HEK293 (cell line): ENCODE measurements at regions not wholly inside any gene's neighbourhood (a gene's known extent, or its start where the extent isn't known, plus 50 kb on each side); places are given as distances from the start of the nearest gene placed in this dataset.

Experiments
- CTCF ChIA-PET: fragments of 350-600 bp; formaldehyde crosslinking; extraction: SDS; loops from one replicate; lab custom pipeline; 2021; ENCODE audit warnings: antibody characterized with exemption; lab: Yijun Ruan, JAX
- POLR2A ChIA-PET: fragments of 300-600 bp; formaldehyde crosslinking; extraction: SDS; loops from one replicate; lab custom pipeline; 2020; ENCODE audit warnings: antibody characterized with exemption, inconsistent platforms; lab: Yijun Ruan, JAX
- H3K27ac ChIP-seq: fragments of 200-500 bp; sonication (Bioruptor generic); 2 replicates; pipeline ENCODE4 v1.5.1; 2014; ENCODE audit warnings: low read depth, low read length, control low read depth, inconsistent platforms; ENCODE audit errors: extremely low read depth
- H3K36me3 ChIP-seq, 2 experiments: fragments of 200-500 bp in 1 of 2; sonication (Bioruptor generic) in 1 of 2; 1 replicate in 1 of 2; 2 replicates in 1 of 2; pipeline ENCODE4 v1.5.1; 2014 to 2017; ENCODE audit warnings: inconsistent platforms in 2 of 2, low read length in 2 of 2; ENCODE audit not compliant: control insufficient read depth in 2 of 2, insufficient read depth in 1 of 2
- H3K4me1 ChIP-seq: fragments of 200-500 bp; sonication (Bioruptor generic); 2 replicates; pipeline ENCODE4 v1.5.1; 2014; ENCODE audit warnings: mild to moderate bottlenecking, low read length, inconsistent platforms; ENCODE audit not compliant: control insufficient read depth, insufficient read depth
- H3K4me3 ChIP-seq: 2 replicates; pipeline ENCODE4 v1.5.1; 2011; ENCODE audit warnings: low read depth, mild to moderate bottlenecking, control low read depth, low read length, moderate library complexity
- H3K9me3 ChIP-seq: fragments of 200-500 bp; sonication (Bioruptor generic); 2 replicates; pipeline ENCODE4 v1.5.1; 2014; ENCODE audit warnings: low read depth, low read length, inconsistent platforms; ENCODE audit not compliant: control insufficient read depth, insufficient read depth
- GLIS1 ChIP-seq: fragments of 450-650 bp; formaldehyde crosslinking; IDR thresholded peaks from 2 replicates; pipeline ENCODE4 v1.5.1; 2016; ENCODE audit warnings: missing biosample characterization, missing genetic modification characterization
- GLIS2 ChIP-seq: fragments of 450-650 bp; formaldehyde crosslinking; IDR thresholded peaks from 2 replicates; pipeline ENCODE4 v1.5.1; 2016; ENCODE audit warnings: missing biosample characterization, missing genetic modification characterization
- KLF1 ChIP-seq: fragments of 450-650 bp; formaldehyde crosslinking; IDR thresholded peaks from 2 replicates; pipeline ENCODE4 v1.5.1; 2016; ENCODE audit warnings: missing biosample characterization, missing genetic modification characterization
- KLF16 ChIP-seq: fragments of 450-650 bp; formaldehyde crosslinking; IDR thresholded peaks from 2 replicates; pipeline ENCODE4 v1.5.1; 2017; ENCODE audit warnings: missing biosample characterization, missing genetic modification characterization
- KLF7 ChIP-seq: fragments of 450-650 bp; formaldehyde crosslinking; IDR thresholded peaks from 2 replicates; pipeline ENCODE4 v1.5.1; 2016; ENCODE audit warnings: missing biosample characterization, missing genetic modification characterization, borderline replicate concordance
- MZF1 ChIP-seq: fragments of 450-650 bp; formaldehyde crosslinking; IDR thresholded peaks from 2 replicates; pipeline ENCODE4 v1.5.1; 2017; ENCODE audit warnings: missing biosample characterization, missing genetic modification characterization, borderline replicate concordance
- OVOL3 ChIP-seq: fragments of 450-650 bp; formaldehyde crosslinking; IDR thresholded peaks from 2 replicates; pipeline ENCODE4 v1.5.1; 2016; ENCODE audit warnings: missing biosample characterization, missing genetic modification characterization
- REPIN1 ChIP-seq: fragments of 450-650 bp; formaldehyde crosslinking; IDR thresholded peaks from 2 replicates; pipeline ENCODE4 v1.5.1; 2017; ENCODE audit warnings: missing biosample characterization, missing genetic modification characterization, low read depth
- ZFHX2 ChIP-seq: fragments of 450-650 bp; formaldehyde crosslinking; conservative IDR thresholded peaks from 2 replicates; pipeline ENCODE4 v1.5.1; 2016; ENCODE audit warnings: missing biosample characterization, missing genetic modification characterization
- ZNF140 ChIP-seq: fragments of 450-650 bp; formaldehyde crosslinking; IDR thresholded peaks from 2 replicates; pipeline ENCODE4 v1.5.1; 2016; ENCODE audit warnings: missing biosample characterization, missing genetic modification characterization
- ZNF175 ChIP-seq: fragments of 450-650 bp; formaldehyde crosslinking; IDR thresholded peaks from 2 replicates; pipeline ENCODE4 v1.5.1; 2016; ENCODE audit warnings: missing biosample characterization, missing genetic modification characterization
- ZNF473 ChIP-seq: fragments of 450-650 bp; formaldehyde crosslinking; IDR thresholded peaks from 2 replicates; pipeline ENCODE4 v1.5.1; 2017; ENCODE audit warnings: missing biosample characterization, missing genetic modification characterization
- ZNF48 ChIP-seq: fragments of 450-650 bp; formaldehyde crosslinking; IDR thresholded peaks from 2 replicates; pipeline ENCODE4 v1.5.1; 2016; ENCODE audit warnings: missing biosample characterization, missing genetic modification characterization
- ZNF510 ChIP-seq: fragments of 450-650 bp; formaldehyde crosslinking; IDR thresholded peaks from 2 replicates; pipeline ENCODE4 v1.5.1; 2018; ENCODE audit warnings: mild to moderate bottlenecking, missing genetic modification characterization, missing biosample characterization; ENCODE audit not compliant: insufficient replicate concordance
- ZNF549 ChIP-seq: fragments of 450-650 bp; IDR thresholded peaks from 2 replicates; pipeline ENCODE4 v1.5.1; 2018; ENCODE audit warnings: missing biosample characterization, missing genetic modification characterization, mild to moderate bottlenecking, inconsistent platforms, moderate library complexity
- ZNF561 ChIP-seq: fragments of 450-650 bp; IDR thresholded peaks from 2 replicates; pipeline ENCODE4 v1.5.1; 2018; ENCODE audit warnings: missing biosample characterization, missing genetic modification characterization, borderline replicate concordance
- ZNF585B ChIP-seq: fragments of 450-650 bp; formaldehyde crosslinking; IDR thresholded peaks from 2 replicates; pipeline ENCODE4 v1.5.1; 2016; ENCODE audit warnings: missing biosample characterization, missing genetic modification characterization
- ZNF596 ChIP-seq: fragments of 450-650 bp; IDR thresholded peaks from 2 replicates; pipeline ENCODE4 v1.5.0; 2018; ENCODE audit warnings: missing biosample characterization, mild to moderate bottlenecking, missing genetic modification characterization, moderate library complexity
- ZNF654 ChIP-seq: fragments of 450-650 bp; formaldehyde crosslinking; IDR thresholded peaks from 2 replicates; pipeline ENCODE4 v1.5.1; 2016; ENCODE audit warnings: low read depth, missing biosample characterization, missing genetic modification characterization
- ZNF677 ChIP-seq: fragments of 450-650 bp; IDR thresholded peaks from 2 replicates; pipeline ENCODE4 v1.5.0; 2018; ENCODE audit warnings: missing biosample characterization, mild to moderate bottlenecking, missing genetic modification characterization, moderate library complexity
- ZSCAN23 ChIP-seq: fragments of 450-650 bp; formaldehyde crosslinking; IDR thresholded peaks from 2 replicates; pipeline ENCODE4 v1.5.1; 2016; ENCODE audit warnings: missing biosample characterization, missing genetic modification characterization
- TF ChIP-seq, protein P1 (sequence below): fragments of 450-650 bp; formaldehyde crosslinking; IDR thresholded peaks from 2 replicates; pipeline ENCODE4 v1.5.1; 2016; ENCODE audit warnings: missing biosample characterization, missing genetic modification characterization
- TF ChIP-seq, protein P2 (sequence below): fragments of 450-650 bp; formaldehyde crosslinking; IDR thresholded peaks from 2 replicates; pipeline ENCODE4 v1.5.1; 2016; ENCODE audit warnings: missing biosample characterization, missing genetic modification characterization
- TF ChIP-seq, protein P3 (sequence below): fragments of 450-650 bp; formaldehyde crosslinking; IDR thresholded peaks from 2 replicates; pipeline ENCODE4 v1.5.1; 2016; ENCODE audit warnings: missing biosample characterization, missing genetic modification characterization
- TF ChIP-seq, protein P4 (sequence below): fragments of 450-650 bp; formaldehyde crosslinking; IDR thresholded peaks from 2 replicates; pipeline ENCODE4 v1.5.1; 2017; ENCODE audit warnings: missing biosample characterization, missing genetic modification characterization

DNA sequence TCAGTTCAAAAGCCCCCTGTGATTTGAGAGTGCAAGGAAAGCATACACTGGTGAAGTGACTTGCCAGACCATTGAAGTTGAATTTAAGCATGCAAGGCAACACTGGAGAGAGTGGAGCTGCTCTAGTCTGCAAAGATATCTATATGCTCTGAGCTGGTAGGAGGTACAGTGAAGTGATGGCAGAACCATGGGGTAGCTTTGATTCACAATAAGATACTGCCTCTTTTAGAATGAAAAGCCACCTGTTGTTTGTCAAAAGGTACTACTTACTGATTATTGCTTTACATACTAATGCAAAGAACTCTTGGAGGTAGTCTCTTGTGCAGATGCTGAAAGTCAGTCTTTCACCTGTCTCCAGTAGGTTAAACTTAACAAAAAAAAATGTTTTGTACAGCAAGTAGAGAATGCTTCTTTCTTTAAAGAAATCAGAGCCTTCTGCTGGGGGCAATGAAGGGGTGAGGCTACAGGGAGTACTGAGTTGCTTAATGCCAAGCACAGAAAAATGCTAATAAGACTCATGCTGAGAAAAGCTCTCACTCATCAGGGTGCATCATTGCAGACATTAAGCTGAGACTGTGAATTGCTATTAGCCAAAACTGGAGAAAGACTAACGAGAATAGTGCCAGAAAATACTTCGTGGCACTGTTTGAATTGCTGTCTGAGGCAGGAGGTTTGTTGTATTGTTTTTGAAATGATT is 1150.5 kb upstream of the TMPRSS15 start:
- no peaks in the 10 kb centered on the region; the same call in 1 of the 2 replicates for H3K9me3 ChIP-seq
- ChIA-PET POLR2A (no interaction called here), CTCF (interaction anchor here (0.7 kb wide), 1 partner anchor 593 kb away, joined by 3 read pairs; no protein-coding TSS in a partner anchor)
- no peak overlapping the region for H3K27ac ChIP-seq
- H3K4me3 ChIP-seq = no peak overlapping the region
- no peaks in the 10 kb centered on the region for H3K4me1 ChIP-seq
- H3K36me3 ChIP-seq = no peaks in the 10 kb centered on the region
- TF ChIP-seq, protein P1, sequence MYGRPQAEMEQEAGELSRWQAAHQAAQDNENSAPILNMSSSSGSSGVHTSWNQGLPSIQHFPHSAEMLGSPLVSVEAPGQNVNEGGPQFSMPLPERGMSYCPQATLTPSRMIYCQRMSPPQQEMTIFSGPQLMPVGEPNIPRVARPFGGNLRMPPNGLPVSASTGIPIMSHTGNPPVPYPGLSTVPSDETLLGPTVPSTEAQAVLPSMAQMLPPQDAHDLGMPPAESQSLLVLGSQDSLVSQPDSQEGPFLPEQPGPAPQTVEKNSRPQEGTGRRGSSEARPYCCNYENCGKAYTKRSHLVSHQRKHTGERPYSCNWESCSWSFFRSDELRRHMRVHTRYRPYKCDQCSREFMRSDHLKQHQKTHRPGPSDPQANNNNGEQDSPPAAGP (tag by site-specific recombination) = no peak
- TF ChIP-seq ZNF654 (tag by site-specific recombination) = no peak
- TF ChIP-seq ZNF585B = no peak
- TF ChIP-seq KLF7 (tag by site-specific recombination) = no peak
- TF ChIP-seq MZF1 = no peak
- TF ChIP-seq ZNF175 (tag by site-specific recombination) = no peak
- no peak for TF ChIP-seq GLIS2 (tag by site-specific recombination)
- no peak for TF ChIP-seq REPIN1 (tag by site-specific recombination)

DNA sequence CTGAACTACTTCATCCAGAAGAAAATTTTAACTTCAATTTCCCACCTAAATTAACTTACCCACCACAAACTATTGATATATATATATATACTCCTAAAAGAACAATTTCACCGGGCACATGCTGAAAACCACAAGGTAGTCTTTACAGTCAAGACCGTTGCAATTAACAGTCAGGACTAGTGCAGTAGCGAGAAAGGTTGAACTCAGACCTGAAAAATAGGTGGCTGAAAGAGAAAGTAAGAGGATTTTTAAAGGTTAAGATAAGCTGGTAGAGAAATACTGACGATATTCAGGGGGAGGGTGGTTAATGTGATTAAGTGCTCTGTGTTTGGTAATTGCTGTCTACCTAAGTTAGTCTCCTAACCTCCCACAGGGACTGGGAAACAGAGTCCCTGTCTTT is 1153.5 kb upstream of the TMPRSS15 start:
- TF ChIP-seq, protein P2, sequence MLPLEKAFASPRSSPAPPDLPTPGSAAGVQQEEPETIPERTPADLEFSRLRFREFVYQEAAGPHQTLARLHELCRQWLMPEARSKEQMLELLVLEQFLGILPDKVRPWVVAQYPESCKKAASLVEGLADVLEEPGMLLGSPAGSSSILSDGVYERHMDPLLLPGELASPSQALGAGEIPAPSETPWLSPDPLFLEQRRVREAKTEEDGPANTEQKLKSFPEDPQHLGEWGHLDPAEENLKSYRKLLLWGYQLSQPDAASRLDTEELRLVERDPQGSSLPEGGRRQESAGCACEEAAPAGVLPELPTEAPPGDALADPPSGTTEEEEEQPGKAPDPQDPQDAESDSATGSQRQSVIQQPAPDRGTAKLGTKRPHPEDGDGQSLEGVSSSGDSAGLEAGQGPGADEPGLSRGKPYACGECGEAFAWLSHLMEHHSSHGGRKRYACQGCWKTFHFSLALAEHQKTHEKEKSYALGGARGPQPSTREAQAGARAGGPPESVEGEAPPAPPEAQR (tag by site-specific recombination) = no peak
- TF ChIP-seq ZNF677 (tag by site-specific recombination) (no peak), ZNF596 (tag by site-specific recombination) (no peak), KLF1 (tag by site-specific recombination) (no peak), ZNF140 (tag by site-specific recombination) (no peak), ZNF473 (no peak), GLIS1 (tag by site-specific recombination) (no peak), OVOL3 (no peak)
- no peak overlapping the region for H3K4me3 ChIP-seq
- POLR2A ChIA-PET = no interaction called here
- no peaks in the 10 kb centered on the region; the same call in none of the 2 replicates for H3K9me3 ChIP-seq
- H3K4me1 ChIP-seq = no peaks in the 10 kb centered on the region
- CTCF ChIA-PET = no interaction called here
- no peaks in the 10 kb centered on the region for H3K36me3 ChIP-seq
- H3K27ac ChIP-seq = no peak overlapping the region

DNA sequence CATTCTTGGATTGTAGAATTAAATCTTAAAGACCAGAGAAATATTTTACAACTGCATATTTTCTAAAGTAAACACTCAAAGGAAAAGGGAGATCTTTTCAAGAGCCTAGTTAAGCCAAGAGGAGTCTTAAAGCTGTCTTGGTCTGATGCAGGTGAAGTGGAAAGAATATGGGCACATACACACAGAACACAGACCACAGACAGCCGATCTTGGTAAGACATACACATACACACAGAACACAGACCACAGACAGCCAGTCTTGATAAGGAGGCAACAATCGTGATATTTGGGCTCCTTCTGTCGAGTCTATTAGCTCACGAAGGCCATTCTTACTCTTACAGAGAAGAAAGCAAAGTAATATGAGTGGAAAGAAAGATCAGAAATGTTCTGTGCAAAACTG is 1153.9 kb upstream of the TMPRSS15 start:
- no peaks in the 10 kb centered on the region for H3K4me1 ChIP-seq
- no peaks in the 10 kb centered on the region for H3K36me3 ChIP-seq
- CTCF ChIA-PET = no interaction called here
- POLR2A ChIA-PET = no interaction called here
- no peaks in the 10 kb centered on the region; the same call in none of the 2 replicates for H3K9me3 ChIP-seq
- no peak overlapping the region for H3K4me3 ChIP-seq
- H3K27ac ChIP-seq = no peak overlapping the region
- no peak for TF ChIP-seq ZNF473
- TF ChIP-seq ZNF48 = no peak
- no peak for TF ChIP-seq ZNF510 (tag by site-specific recombination)
- TF ChIP-seq, protein P1 (tag by site-specific recombination) = no peak
- no peak for TF ChIP-seq REPIN1 (tag by site-specific recombination)
- no peak for TF ChIP-seq ZFHX2 (tag by site-specific recombination)
- TF ChIP-seq KLF16 (tag by site-specific recombination) = no peak
- TF ChIP-seq ZSCAN23 (tag by site-specific recombination) = no peak
- TF ChIP-seq, protein P3, sequence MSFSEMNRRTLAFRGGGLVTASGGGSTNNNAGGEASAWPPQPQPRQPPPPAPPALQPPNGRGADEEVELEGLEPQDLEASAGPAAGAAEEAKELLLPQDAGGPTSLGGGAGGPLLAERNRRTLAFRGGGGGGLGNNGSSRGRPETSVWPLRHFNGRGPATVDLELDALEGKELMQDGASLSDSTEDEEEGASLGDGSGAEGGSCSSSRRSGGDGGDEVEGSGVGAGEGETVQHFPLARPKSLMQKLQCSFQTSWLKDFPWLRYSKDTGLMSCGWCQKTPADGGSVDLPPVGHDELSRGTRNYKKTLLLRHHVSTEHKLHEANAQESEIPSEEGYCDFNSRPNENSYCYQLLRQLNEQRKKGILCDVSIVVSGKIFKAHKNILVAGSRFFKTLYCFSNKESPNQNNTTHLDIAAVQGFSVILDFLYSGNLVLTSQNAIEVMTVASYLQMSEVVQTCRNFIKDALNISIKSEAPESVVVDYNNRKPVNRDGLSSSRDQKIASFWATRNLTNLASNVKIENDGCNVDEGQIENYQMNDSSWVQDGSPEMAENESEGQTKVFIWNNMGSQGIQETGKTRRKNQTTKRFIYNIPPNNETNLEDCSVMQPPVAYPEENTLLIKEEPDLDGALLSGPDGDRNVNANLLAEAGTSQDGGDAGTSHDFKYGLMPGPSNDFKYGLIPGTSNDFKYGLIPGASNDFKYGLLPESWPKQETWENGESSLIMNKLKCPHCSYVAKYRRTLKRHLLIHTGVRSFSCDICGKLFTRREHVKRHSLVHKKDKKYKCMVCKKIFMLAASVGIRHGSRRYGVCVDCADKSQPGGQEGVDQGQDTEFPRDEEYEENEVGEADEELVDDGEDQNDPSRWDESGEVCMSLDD (tag by site-specific recombination) = no peak
- TF ChIP-seq, protein P4, sequence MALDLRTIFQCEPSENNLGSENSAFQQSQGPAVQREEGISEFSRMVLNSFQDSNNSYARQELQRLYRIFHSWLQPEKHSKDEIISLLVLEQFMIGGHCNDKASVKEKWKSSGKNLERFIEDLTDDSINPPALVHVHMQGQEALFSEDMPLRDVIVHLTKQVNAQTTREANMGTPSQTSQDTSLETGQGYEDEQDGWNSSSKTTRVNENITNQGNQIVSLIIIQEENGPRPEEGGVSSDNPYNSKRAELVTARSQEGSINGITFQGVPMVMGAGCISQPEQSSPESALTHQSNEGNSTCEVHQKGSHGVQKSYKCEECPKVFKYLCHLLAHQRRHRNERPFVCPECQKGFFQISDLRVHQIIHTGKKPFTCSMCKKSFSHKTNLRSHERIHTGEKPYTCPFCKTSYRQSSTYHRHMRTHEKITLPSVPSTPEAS = no peak
- TF ChIP-seq ZNF561 = no peak
- TF ChIP-seq ZNF549 (tag by site-specific recombination) = no peak
